ENCODE measurements at regions not wholly inside any gene's neighbourhood (a gene's known extent, or its start where the extent isn't known, plus 50 kb on each side); places are given as distances from the start of the nearest gene placed in this dataset.

DNA sequence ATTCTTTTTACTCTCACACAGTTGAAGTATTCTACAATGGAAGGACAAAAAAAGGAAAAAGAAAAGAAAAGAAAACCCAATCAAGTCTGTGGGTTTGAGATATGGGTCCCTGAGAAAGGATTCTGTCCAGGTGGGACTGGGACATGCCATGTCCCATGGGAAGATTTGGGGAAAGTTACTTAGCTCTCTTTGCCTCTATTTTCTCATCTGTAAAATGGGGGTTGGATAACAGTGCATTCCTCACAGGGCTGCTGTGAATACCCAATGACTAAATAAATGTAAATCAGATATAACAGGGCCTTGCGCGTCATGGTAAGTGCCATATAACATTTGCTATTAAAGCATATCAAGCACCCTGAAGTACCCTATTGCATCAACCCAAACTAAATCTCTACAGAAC is 105.7 kb downstream of the CPN2 start:
- no peaks in the 10 kb centered on the region for H3F3A ChIP-seq (ENCODE audit: insufficient read depth, low read length, poor library complexity, severe bottlenecking)
- no peaks in the 10 kb centered on the region for H4K20me1 ChIP-seq (ENCODE audit: insufficient read depth)
- no peak overlapping the region for H3K27ac ChIP-seq (ENCODE audit: low read length)
- no peak overlapping the region for H3K4me3 ChIP-seq (ENCODE audit: low read length)
- H3K4me2 ChIP-seq (ENCODE audit: low read length) = no peak overlapping the region
- no peak overlapping the region for H3K9ac ChIP-seq (ENCODE audit: low read length)
- H2AFZ ChIP-seq (ENCODE audit: low read depth, low read length) = no peak overlapping the region
- H3K9me3 ChIP-seq (ENCODE audit: low read length) = no peaks in the 10 kb centered on the region
- H3K36me3 ChIP-seq (ENCODE audit: insufficient read depth, low read length) = no peaks in the 10 kb centered on the region
- TF ChIP-seq EP300 (conservative IDR thresholded peaks at IDR 0.05; ENCODE audit: poor library complexity, severe bottlenecking) = no peak
- TF ChIP-seq POLR2AphosphoS5 (IDR thresholded peaks at IDR 0.05) = no peak
- no peak for TF ChIP-seq TAF1 (IDR thresholded peaks at IDR 0.05; ENCODE audit: low read depth)
- no peak for TF ChIP-seq EZH2 (IDR thresholded peaks at IDR 0.05; ENCODE audit: borderline replicate concordance, insufficient read depth, low read length, poor library complexity, severe bottlenecking)
- TF ChIP-seq RAD21 (conservative IDR thresholded peaks at IDR 0.05) = no peak
- TF ChIP-seq, protein P1, sequence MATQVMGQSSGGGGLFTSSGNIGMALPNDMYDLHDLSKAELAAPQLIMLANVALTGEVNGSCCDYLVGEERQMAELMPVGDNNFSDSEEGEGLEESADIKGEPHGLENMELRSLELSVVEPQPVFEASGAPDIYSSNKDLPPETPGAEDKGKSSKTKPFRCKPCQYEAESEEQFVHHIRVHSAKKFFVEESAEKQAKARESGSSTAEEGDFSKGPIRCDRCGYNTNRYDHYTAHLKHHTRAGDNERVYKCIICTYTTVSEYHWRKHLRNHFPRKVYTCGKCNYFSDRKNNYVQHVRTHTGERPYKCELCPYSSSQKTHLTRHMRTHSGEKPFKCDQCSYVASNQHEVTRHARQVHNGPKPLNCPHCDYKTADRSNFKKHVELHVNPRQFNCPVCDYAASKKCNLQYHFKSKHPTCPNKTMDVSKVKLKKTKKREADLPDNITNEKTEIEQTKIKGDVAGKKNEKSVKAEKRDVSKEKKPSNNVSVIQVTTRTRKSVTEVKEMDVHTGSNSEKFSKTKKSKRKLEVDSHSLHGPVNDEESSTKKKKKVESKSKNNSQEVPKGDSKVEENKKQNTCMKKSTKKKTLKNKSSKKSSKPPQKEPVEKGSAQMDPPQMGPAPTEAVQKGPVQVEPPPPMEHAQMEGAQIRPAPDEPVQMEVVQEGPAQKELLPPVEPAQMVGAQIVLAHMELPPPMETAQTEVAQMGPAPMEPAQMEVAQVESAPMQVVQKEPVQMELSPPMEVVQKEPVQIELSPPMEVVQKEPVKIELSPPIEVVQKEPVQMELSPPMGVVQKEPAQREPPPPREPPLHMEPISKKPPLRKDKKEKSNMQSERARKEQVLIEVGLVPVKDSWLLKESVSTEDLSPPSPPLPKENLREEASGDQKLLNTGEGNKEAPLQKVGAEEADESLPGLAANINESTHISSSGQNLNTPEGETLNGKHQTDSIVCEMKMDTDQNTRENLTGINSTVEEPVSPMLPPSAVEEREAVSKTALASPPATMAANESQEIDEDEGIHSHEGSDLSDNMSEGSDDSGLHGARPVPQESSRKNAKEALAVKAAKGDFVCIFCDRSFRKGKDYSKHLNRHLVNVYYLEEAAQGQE (IDR thresholded peaks at IDR 0.05; ENCODE audit: borderline replicate concordance) = no peak
- TF ChIP-seq SMC3 (conservative IDR thresholded peaks at IDR 0.05; ENCODE audit: poor library complexity) = no peak
- TF ChIP-seq MXI1 (conservative IDR thresholded peaks at IDR 0.05; ENCODE audit: poor library complexity, severe bottlenecking) = no peak
- TF ChIP-seq CTCF (IDR thresholded peaks at IDR 0.05; ENCODE audit: poor library complexity, severe bottlenecking) = no peak
- H3K79me2 ChIP-seq (replicated peaks; ENCODE audit: insufficient read depth, low read length) = no peaks in the 10 kb centered on the region
- no peaks in the 10 kb centered on the region for H3K27me3 ChIP-seq (ENCODE audit: insufficient read depth, low read depth, low read length)
- no peaks in the 10 kb centered on the region for H3K9me2 ChIP-seq (ENCODE audit: insufficient read depth, low read length)

DNA sequence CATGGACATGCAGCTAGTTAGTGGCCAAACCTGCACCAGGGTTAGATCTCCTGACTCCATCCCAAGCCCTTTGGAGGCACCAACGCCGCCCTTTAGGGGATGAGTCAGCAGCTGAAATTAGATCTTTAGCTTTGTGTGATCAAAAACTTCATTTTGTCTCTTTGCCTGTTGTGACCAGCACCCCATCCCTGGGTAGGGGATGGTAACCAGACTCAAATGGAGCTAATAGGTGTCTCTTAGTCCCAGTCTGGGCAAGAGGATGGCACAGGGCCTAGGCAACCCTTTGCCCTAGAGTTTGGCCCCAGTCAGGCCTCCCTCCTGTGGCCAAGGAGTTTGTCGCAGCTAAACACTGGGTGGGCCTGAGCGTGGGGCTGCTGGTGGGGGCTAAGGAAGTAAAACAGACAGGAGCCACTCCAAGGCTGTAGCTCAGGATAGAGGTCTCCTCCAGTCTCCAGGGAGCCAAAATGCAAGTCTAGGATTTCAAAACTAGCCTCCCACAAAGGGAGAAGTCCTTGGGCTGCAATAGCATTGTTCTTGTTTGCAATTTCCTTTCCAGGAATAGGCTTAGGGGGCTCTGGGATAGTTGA is 105.1 kb downstream of the CPN2 start:
- Histone ChIP-seq H3F3A (ENCODE audit: insufficient read depth, low read length, poor library complexity, severe bottlenecking) (no peaks in the 10 kb centered on the region), H3K27me3 (ENCODE audit: insufficient read depth, low read depth, low read length) (no peaks in the 10 kb centered on the region), H3K9me2 (ENCODE audit: insufficient read depth, low read length) (no peaks in the 10 kb centered on the region), H3K4me2 (ENCODE audit: low read length) (no peak overlapping the region), H3K27ac (ENCODE audit: low read length) (no peak overlapping the region), H3K9me3 (ENCODE audit: low read length) (no peaks in the 10 kb centered on the region), H3K79me2 (replicated peaks; ENCODE audit: insufficient read depth, low read length) (no peaks in the 10 kb centered on the region), H4K20me1 (ENCODE audit: insufficient read depth) (no peaks in the 10 kb centered on the region), H3K36me3 (ENCODE audit: insufficient read depth, low read length) (no peaks in the 10 kb centered on the region), H3K4me3 (ENCODE audit: low read length) (no peak overlapping the region), H3K9ac (ENCODE audit: low read length) (no peak overlapping the region), H2AFZ (ENCODE audit: low read depth, low read length) (no peak overlapping the region)
- TF ChIP-seq CTCF (IDR thresholded peaks at IDR 0.05; ENCODE audit: poor library complexity, severe bottlenecking) (no peak), POLR2AphosphoS5 (IDR thresholded peaks at IDR 0.05) (no peak), EZH2 (IDR thresholded peaks at IDR 0.05; ENCODE audit: borderline replicate concordance, insufficient read depth, low read length, poor library complexity, severe bottlenecking) (no peak), MXI1 (conservative IDR thresholded peaks at IDR 0.05; ENCODE audit: poor library complexity, severe bottlenecking) (no peak), RAD21 (conservative IDR thresholded peaks at IDR 0.05) (no peak), SMC3 (conservative IDR thresholded peaks at IDR 0.05; ENCODE audit: poor library complexity) (no peak), TAF1 (IDR thresholded peaks at IDR 0.05; ENCODE audit: low read depth) (no peak), EP300 (conservative IDR thresholded peaks at IDR 0.05; ENCODE audit: poor library complexity, severe bottlenecking) (no peak)
- TF ChIP-seq, protein P1 (IDR thresholded peaks at IDR 0.05; ENCODE audit: borderline replicate concordance) = no peak

Data from neural cell (in vitro differentiated cells).